H1 (cell line): ENCODE measurements at regions not wholly inside any gene's neighbourhood (a gene's known extent, or its start where the extent isn't known, plus 50 kb on each side); places are given as distances from the start of the nearest gene placed in this dataset.

Source experiments
- ATF2 ChIP-seq: IDR thresholded peaks from 2 replicates; pipeline ENCODE4 v1.6.1; 2012; ENCODE audit warnings: low read length, inconsistent platforms
- CBX5 ChIP-seq: fragments of 300-800, 300-1000 bp; sonication (generic); IDR thresholded peaks from 2 replicates; pipeline ENCODE4 v1.7.1; 2016; ENCODE audit warnings: antibody characterized with exemption, low read length, low read depth
- RAD21 ChIP-seq, 2 experiments: IDR thresholded peaks in 1 of 2; conservative IDR thresholded peaks in 1 of 2; 2 replicates each; pipeline ENCODE4 v1.6.1; 2011; ENCODE audit warnings: low read depth in 2 of 2, low read length in 2 of 2, improper control_type of control experiment in 1 of 2, inconsistent platforms in 1 of 2, mild to moderate bottlenecking in 1 of 2, moderate library complexity in 1 of 2

GRCh38 chr9:22343218-22343611, 103.4 kb upstream of the DMRTA1 start (continued):
- TF ChIP-seq ATF2 (no peak), RAD21 (IDR thresholded peaks at IDR 0.05 in 1 of 2, conservative IDR thresholded peaks at IDR 0.05 in 1 of 2; ENCODE audit: low read depth in 2 of 2, low read length in 2 of 2) (no peak), CBX5 (no peak)
